ENCODE measurements at regions not wholly inside any gene's neighbourhood (a gene's known extent, or its start where the extent isn't known, plus 50 kb on each side); places are given as distances from the start of the nearest gene placed in this dataset.

GRCh38 chr9:29174136-29174535 lies 1600.9 kb upstream of the C9orf72 start:
- FAIRE-seq = no peak
- Histone ChIP-seq H4K20me1 (ENCODE audit: control insufficient read depth, extremely low read depth, insufficient read depth, low read length) (no peaks in the 10 kb centered on the region), H3K36me3 (ENCODE audit: control insufficient read depth in 2 of 2, extremely low read depth in 1 of 2, insufficient read depth in 2 of 2, low read length in 2 of 2) (no peaks in the 10 kb centered on the region), H3K27me3 (ENCODE audit: control insufficient read depth, extremely low read depth, insufficient read depth, low read length) (no peaks in the 10 kb centered on the region), H3K9me1 (ENCODE audit: control insufficient read depth, extremely low read depth, insufficient read depth, low read length) (no peaks in the 10 kb centered on the region), H3K4me3 (ENCODE audit: control insufficient read depth in 2 of 3, extremely low read depth in 1 of 3, insufficient read depth in 2 of 3, low read depth in 1 of 3, low read length in 3 of 3) (no peak overlapping the region), H3K4me2 (ENCODE audit: control insufficient read depth, extremely low read depth, insufficient read depth, low read depth, low read length) (no peak overlapping the region), H3K9me3 (ENCODE audit: control insufficient read depth, low read depth, low read length) (no peaks in the 10 kb centered on the region), H3K4me1 (ENCODE audit: control insufficient read depth, extremely low read depth, insufficient read depth, low read length) (no peaks in the 10 kb centered on the region), H3K79me2 (ENCODE audit: control insufficient read depth, insufficient read depth, low read length) (no peaks in the 10 kb centered on the region), H3K27ac (ENCODE audit: control insufficient read depth, insufficient read depth, low read length) (no peak overlapping the region), H3K9ac (ENCODE audit: control insufficient read depth, extremely low read depth, insufficient read depth, low read length) (no peak overlapping the region), H2AFZ (ENCODE audit: control insufficient read depth, low read length) (no peak overlapping the region)
- dilution Hi-C loops (cut with MboI; ENCODE audit: extremely low pct_ligation_motif_present, low sequenced_read_pairs) = no loop called here
- TF ChIP-seq CTCF (optimal IDR thresholded peaks at IDR 0.05 in 1 of 3, IDR thresholded peaks at IDR 0.05 in 1 of 3, conservative IDR thresholded peaks at IDR 0.05 in 1 of 3; ENCODE audit: extremely low read depth in 1 of 3, insufficient read depth in 2 of 3, low read length in 3 of 3) = no peak
- no peak for DNase-seq (ENCODE audit: low read depth, low spot score)

GRCh38 chr9:29176231-29176630 lies 1603.0 kb upstream of the C9orf72 start:
- Histone ChIP-seq H3K4me2 (ENCODE audit: control insufficient read depth, extremely low read depth, insufficient read depth, low read depth, low read length) (no peak overlapping the region), H3K36me3 (ENCODE audit: control insufficient read depth in 2 of 2, extremely low read depth in 1 of 2, insufficient read depth in 2 of 2, low read length in 2 of 2) (no peaks in the 10 kb centered on the region), H3K9me1 (ENCODE audit: control insufficient read depth, extremely low read depth, insufficient read depth, low read length) (no peaks in the 10 kb centered on the region), H3K79me2 (ENCODE audit: control insufficient read depth, insufficient read depth, low read length) (no peaks in the 10 kb centered on the region), H2AFZ (ENCODE audit: control insufficient read depth, low read length) (no peak overlapping the region), H3K4me3 (ENCODE audit: control insufficient read depth in 2 of 3, extremely low read depth in 1 of 3, insufficient read depth in 2 of 3, low read depth in 1 of 3, low read length in 3 of 3) (no peak overlapping the region), H3K4me1 (ENCODE audit: control insufficient read depth, extremely low read depth, insufficient read depth, low read length) (no peaks in the 10 kb centered on the region), H3K9ac (ENCODE audit: control insufficient read depth, extremely low read depth, insufficient read depth, low read length) (no peak overlapping the region), H3K9me3 (ENCODE audit: control insufficient read depth, low read depth, low read length) (no peaks in the 10 kb centered on the region), H3K27me3 (ENCODE audit: control insufficient read depth, extremely low read depth, insufficient read depth, low read length) (no peaks in the 10 kb centered on the region), H4K20me1 (ENCODE audit: control insufficient read depth, extremely low read depth, insufficient read depth, low read length) (no peaks in the 10 kb centered on the region), H3K27ac (ENCODE audit: control insufficient read depth, insufficient read depth, low read length) (no peak overlapping the region)
- dilution Hi-C loops (cut with MboI; ENCODE audit: extremely low pct_ligation_motif_present, low sequenced_read_pairs) = no loop called here
- TF ChIP-seq EZH2 (IDR thresholded peaks at IDR 0.05; ENCODE audit: low read length) (no peak), CTCF (optimal IDR thresholded peaks at IDR 0.05 in 1 of 3, IDR thresholded peaks at IDR 0.05 in 1 of 3, conservative IDR thresholded peaks at IDR 0.05 in 1 of 3; ENCODE audit: extremely low read depth in 1 of 3, insufficient read depth in 2 of 3, low read length in 3 of 3) (no peak)
- no peak for DNase-seq (ENCODE audit: low read depth, low spot score)
- no peak for FAIRE-seq

Measured in keratinocyte (primary cell).